Activated T-helper 1 cell treated with Interleukin-2 at 50 U/mL for 16 hours (primary cell): ENCODE measurements at regions not wholly inside any gene's neighbourhood (a gene's known extent, or its start where the extent isn't known, plus 50 kb on each side); places are given as distances from the start of the nearest gene placed in this dataset.
"Not testable (repeated sequence)": the region's sequence is repeated elsewhere in the genome, so short reads cannot be mapped to it uniquely, and the experiment has no call there.

Experiments
- DNase-seq: peaks from one replicate; pipeline ENCODE4 v3.0.0-alpha.2; 2020; ENCODE audit warnings: low read depth

DNA sequence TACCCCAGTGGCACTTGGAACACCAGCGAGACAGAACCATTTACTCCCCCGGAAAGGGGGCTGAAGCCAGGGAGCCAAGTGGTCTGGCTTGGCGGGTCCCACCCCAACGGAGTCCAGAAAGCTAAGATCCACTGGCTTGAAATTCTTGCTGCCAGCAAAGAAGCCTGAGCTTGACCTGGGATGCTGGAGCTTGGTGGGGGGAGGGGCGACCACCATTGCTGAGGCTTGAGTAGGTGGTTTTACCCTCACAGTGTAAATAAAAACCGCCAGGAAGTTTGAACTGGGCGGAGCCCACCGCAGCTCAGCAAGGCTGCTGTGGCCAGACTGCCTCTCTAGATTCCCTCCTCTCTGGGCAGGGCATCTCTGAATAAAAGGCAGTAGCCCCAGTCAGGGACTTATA, 62.8 kb downstream of the RPS24 start:
- not testable (repeated sequence) for DNase-seq

DNA sequence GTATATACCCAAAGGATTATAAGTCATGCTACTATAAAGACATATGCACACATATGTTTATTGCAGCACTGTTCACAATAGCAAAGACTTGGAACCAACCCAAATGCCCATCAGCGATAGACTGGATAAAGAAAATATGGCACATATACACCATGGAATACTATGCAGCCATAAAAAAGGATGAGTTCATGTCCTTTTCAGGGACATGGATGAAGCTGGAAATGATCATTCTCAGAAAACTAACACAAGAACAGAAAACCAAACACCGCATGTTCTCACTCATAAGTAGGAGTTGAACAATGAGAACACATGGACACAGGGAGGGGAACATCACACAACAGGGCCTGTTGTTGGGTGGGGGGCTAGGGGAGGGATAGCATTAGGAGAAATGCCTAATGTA, 68.9 kb downstream of the RPS24 start:
- DNase-seq: not testable (repeated sequence)

DNA sequence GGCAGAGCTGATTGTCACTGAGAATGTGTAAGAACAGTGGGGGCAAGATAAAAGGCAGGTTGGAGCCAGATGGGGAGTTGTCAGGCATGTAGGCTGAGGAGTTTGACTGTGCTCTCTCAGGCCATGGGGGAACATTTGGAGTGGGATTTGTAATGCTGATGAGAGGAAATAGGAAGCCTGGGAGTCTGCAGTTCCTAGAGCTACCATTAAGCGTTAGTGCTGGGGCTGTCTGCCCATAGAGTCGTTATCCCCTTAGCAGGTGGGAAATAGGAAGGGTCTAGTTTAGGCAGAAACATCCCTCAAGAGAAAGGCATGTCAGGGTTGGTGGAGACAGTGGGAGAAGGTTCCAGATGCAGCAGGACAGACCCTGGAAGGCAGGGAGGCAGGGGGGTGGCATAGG, 75.5 kb downstream of the RPS24 start:
- DNase-seq: no peak

DNA sequence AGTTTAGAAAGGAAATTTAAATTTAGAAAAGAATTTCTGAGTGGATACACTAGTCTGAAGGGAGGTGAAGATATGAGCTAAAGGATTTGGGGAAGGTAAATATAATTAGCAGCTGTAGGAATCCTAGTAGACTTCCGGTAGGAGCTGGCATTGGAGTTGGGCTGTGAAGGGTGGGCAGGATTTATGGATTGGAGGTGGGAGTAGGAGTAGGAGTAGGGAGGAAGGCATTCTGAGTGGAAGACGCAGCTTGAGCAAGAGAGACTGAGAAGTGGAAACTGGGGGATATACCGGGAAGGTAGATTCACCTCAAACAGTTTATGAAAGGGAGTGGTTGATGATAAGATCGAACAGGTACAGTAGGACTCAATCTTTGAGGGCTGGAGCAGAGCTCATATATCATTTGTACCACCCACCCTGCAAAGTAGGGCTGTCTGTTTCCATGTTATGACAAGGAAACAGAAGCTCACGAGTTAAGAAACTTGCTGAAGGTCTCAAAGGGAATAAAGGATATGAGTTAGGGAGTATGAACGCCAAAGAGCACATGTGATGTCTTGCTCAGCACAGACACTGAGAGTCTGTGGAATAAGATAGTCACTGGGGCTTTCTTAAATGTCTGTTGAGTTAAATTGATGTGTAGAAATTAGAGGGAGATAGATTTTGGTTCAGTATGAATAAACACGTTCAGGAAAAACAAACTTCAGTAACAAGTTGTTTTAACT, 81.6 kb downstream of the RPS24 start:
- no peak for DNase-seq

DNA sequence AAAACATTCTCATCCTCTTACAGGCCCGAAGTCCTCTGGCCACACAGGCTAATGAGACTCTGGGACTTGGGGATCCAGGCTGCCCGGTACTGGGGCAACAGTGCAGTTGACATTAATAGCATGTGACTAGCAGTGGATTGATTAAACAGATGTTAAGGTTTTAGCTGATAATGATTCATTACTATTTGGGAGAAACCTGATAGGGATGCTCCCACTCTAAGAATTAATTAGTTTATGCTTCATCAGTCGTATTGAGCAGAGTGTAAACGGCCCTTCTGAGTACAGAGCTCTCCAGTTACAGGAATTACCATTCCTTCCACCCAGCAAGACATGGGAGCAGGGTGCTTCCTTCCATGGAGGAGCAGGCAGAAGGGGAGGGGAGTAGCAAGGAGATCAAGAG, 82.7 kb downstream of the RPS24 start:
- DNase-seq: no peak

DNA sequence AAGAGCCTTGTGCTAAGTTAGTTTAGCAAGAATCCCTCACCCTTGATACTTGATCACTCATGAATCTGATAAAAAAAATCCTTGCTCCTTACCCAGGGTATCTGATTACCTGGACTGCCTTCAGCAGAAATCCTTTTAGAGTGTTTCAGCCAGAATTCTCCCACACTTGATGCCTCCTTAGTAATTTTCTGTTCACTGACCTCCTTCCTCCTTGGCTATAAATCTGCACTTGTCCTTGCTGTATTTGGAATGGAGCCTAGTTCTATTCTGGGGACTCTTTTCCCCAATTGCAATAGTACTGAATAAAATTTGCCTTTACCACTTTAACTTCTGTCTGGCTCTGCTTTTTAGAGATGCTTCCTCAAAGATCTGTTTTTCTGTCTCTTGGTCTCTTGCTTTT, 84.9 kb downstream of the RPS24 start:
- DNase-seq: no peak

DNA sequence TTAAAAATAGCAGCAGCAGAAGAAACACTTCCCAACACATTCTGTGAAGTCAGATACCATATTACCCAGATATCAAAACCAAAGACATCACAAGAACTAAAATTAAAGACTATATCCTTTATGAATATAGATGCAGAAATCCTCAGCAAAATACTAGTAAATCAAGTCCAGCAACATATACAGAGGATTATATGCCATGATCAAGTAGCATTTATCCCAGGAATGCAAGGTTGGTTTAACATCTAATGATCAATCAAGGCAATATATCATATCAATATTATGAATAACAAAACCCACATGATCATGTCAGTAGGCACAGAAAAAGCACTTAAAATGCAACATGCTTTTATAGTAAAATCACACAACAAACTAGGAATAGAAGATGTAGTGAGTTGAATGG, 88.1 kb downstream of the RPS24 start:
- DNase-seq: no peak

DNA sequence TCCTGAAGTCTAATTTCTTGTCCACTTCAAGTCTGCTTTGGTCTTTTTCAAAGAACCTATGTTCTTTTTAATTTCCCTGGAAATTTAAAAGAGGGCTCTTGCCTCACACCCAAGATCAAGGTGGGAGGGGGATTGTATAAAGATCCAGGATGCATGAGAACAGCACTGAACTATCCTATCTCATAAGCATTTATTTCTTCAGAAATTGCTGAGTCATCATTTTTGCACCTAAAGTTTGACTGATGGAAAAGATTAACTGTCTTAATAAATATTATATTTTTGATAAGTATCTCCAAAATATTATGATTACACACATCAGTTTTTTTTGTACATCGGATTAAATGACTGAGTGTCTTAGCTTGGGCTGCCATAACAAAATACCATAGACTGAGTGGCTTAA, 90.5 kb downstream of the RPS24 start:
- DNase-seq: no peak

DNA sequence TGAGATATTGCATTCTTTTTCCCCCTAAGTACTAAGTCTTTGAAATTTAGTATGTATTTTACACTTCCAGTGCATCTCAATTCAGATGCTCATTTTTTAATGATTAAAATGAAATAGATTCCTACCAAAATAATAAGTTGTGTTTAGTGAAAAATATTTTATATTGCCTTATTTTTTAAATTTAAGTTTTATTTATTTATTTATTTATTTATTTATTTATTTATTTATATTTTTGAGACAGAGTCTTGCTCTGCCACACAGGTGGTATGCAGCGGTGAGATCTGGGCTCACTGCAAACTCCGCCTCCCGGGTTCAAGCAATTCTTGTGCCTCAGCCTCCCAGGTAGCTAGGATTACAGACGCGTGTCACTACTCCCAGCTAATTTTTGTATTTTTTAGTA, 95.5 kb downstream of the RPS24 start:
- DNase-seq: no peak

DNA sequence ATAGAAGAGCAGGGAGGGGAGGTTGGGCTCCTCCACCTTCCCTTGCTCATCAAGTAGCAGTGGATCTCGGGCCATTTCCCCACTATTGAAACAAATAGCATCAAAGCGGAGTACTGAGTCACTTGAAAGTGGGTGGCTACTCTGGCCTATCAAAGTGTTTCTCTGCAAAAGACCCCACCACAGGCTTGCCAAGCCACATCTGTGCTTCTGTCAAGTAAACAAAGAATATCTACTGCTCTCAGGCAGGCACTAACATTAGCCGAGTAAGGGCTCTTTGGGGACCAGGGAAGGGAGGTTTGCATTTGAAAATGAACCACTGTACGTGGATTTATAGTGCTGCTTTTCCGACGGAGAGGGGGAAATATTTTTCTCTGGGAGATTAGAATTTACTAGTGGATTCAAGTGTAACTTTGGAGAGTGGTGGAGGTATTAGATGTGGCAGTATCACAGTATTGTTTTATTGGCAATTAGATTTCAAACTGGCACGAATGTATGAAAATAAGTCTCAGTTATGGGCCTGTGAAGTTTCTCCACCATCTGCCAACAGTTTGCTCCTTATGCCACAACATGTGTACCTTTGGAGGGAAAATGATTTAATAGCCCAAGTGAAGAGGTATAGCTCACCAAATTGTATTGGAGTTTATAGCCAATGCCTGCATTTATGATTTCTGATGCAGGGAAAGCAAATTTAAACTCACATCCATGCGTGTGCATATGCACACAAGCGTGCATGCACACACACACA, 97.5 kb downstream of the RPS24 start:
- no peak for DNase-seq

DNA sequence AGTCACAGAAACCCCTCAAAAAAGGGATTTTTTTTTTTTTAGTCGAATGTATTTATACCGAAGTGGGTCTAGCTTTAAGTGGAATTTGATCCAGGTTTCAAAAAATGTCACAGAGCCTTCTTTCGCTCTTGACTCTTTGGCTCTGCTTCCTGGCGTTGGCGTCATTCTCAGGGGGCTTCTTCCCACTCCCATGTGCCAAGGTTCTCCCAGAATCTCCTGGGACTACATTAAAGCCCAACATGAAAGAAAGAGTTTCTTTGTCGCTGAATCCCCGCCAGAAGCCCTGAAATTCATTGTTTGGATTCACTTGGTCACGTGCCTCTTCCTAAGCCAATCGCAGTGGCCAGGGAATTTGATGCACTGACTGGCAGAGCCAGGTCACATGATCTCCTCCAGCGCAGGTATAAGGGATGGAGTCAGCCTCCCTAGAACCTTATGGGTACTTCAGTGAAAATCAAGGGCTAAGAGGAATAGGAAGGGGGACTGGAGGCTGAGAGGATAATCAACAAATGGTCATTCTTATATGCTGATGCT, 101.2 kb downstream of the RPS24 start:
- no peak for DNase-seq

DNA sequence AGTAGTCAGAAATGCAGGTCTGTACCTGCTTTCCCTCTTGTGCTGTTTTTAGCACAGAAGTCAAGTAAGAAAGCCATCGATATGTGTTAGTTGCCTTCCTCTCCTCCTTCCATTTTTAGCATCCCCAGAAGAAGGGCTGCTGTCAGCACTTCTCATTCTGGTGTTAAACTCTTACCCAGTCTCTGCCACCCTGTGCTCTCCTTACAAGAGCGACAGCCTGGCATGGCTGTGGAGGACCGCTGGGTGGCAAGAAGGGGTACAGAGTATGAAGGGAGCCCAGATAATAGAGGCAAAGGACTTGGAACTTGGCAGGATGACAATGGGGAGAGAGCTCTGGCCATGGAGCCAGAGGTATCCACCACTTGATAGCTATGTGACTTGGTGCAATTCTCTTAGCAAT, 103.5 kb downstream of the RPS24 start:
- no peak for DNase-seq

DNA sequence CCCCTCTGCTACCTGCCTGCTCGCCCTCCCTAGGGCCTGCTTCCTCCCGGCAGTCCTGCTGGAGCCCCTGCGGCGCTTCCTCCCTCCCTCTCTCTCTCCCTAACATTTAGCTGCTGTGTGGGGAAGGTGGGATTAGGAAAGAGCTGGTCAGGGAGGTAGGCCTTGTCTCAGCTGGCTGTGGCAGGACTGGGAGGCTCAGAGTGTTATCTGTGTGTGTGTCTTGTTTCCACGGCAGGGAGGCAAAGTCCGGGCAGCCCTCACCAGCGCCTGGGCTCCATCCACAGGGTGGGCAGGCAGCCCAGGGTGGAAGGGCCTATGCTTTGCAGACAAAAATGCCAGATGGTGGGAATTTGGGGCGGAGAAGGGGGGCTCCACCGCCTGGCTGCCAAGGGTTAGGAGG, 105.7 kb downstream of the RPS24 start:
- DNase-seq: no peak

DNA sequence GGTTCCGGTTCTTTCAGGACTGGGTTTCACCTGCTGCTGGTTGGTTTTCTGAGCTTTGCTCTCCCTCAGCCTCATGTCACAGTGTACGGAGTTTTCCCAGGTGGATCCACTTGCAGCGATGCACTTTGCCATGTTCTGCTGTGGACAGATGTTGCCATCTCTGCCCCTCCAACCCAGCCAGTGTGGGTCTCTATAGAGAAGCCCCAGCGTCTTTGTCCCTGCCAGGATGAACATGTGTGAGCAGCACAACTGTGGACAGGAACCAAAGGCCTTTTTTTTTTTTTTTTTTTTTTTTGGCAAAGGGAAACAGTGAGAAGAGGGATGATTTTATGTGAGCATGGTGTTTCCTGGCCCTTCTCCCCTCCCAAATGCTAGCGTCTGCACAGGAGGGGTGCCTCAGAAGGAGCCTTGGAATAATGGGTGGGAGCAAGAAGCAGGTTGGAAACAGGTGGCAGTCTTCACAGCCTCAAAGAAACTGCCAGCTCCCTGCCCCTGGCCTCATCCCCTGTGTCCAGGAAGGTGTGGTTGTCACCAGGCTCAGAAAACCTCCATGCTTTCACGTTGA, 106.5 kb downstream of the RPS24 start:
- no peak for DNase-seq

DNA sequence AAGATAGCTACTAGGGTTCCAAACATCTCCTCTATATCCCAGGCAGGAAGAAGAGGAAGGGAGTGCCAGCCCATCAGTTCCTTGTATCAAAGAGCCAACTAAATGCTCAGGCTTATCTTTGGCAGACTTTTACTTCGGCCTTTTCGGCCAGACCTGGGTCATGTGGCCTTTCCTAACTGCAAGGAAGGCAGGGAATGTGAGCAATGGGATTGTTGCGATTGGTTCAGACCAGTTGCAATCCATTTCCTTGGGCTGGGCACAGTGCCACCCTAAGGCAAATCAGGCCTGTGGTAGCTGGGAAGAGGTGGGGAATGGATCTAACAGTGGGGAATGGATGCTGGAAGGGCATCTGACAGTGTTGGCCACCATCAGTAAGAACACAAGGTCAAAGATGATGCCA, 109.9 kb downstream of the RPS24 start:
- no peak for DNase-seq

DNA sequence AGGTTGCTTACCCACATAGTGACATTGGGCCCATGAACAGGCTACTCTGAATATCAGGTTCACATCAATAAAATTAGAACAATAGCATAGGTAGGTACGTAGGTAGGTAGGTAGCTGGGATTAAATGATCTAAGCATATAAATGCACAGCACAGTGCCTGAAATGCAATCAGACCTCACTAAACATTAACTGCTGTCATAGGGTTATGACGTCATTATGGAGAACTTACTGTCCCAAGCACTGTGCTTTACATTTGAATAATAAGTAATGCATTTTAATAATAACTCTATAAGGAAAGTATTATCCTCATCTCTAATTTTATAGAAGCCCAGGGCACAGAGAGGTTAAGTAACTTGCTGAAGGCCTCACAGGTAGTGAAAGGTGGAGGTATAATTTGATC, 112.5 kb downstream of the RPS24 start:
- DNase-seq: no peak

DNA sequence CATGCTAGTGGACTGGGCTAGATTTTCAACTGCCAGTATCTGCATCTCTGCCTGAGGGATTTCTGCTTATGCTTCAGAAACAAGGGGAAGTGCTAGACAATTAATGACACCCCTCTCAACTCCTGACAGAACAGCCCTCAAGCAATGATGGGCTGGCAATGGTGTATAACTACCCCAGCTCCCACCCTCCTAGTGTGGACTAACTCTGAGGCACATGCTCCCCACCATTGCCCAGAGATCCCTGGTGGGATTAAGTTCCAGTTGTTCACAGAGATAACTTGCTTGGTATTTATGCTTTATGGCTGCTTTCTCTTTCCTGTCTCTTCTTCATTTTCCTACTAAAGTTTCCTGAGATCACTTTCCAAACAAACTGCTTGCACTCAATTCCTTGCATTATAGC, 113.5 kb downstream of the RPS24 start:
- DNase-seq: no peak

DNA sequence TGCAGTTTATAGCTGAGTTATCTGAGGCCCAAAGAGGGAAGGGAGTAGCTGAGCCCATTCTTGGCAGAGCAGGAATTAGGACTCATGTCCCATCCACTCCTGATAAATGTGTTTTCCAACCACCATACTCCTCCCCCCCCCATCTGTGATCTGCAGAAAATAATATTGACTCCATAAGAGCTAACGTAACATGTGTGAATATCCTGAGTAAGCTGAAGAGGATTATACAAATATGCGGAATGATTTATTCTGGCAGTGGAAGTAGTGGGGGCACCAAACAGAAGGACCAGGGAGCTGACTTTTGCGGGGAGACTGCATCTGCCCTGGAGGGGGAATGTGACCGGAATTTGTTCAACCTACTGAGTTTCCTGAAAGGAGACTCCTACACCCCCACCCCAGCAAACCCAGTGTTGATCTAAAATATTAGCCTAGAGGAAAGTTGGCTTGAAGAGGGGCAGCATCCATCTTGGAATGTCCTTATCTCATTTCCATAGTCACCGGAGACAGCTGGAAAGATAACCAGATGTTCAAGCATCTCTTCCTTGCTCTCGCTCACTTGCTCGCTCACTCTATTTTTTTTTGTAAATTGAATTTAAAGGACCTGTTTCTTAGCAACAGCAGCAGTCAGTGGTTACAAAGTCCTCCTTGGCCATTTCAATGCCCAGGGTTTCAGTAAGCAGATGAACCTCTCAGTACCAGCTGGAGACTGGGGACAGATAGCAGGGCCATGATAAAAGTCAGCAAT, 114.7 kb downstream of the RPS24 start:
- no peak for DNase-seq

DNA sequence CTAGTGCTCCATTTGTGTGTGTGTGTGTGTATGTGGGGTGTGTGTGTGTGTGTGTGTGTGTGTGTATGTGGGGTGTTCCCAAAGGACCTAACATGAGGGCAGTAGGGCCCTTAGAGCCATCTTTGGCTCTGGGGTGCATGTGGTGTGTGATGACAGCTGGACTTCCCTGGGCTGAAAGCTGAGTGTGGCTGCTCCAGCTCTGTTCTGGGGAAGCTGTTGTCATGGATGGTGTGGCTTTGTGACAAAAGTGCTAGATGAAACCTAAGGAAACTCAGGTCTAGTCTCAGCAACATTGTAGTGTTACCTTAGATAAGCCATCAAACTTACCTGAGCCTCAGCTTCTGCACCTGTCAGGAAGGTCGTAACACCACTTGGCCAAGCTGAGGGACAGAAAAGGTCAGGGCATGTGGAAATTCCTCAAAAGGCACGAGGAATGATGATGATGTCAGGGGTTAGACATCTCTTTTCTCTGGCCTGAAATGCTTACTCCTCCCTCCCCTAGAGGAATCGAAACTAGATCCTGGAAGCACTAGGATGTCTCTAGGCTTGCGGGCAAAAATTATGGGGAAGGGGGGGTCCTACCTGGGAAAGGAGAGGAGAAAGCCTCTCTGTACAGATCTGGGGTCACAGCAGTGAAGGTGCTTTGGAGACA, 115.4 kb downstream of the RPS24 start:
- DNase-seq: no peak

DNA sequence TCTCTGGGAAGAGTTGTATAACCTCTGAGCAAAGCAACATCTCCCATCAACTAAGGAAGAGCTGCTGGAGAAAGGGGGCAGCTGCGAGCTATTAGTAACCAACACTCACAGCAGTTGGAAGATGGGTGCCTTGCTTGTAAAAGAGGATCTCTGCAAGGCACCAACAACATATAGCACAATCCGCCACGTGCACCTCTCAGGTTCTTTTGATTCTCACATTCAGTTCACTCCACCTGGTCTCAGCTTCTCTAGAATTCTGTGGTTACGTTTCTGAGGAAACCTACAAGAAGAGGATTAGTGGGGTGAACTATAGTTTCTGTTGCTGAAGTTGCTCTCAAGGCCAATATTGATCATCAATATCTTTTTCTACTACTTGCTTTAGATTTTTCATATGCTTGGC, 117.1 kb downstream of the RPS24 start:
- no peak for DNase-seq

DNA sequence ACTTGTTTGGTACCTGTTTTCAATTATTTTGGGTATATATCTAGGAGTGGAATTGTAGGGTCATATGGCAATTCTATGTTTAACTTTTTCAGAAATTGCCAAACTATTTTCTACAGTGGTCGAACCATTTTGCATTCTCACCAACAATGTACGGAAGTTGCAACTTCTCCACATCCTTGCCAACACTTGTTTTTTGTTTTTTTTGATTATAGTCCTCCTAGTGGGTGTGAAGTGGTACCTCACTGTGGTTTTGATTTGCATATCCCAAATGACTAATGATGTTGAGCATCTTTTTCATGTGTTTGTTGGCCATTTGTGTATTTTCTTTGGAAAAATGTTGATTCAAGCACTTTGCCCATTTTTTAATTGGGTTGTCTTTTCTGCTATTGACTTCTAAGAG, 122.1 kb downstream of the RPS24 start:
- DNase-seq: no peak

DNA sequence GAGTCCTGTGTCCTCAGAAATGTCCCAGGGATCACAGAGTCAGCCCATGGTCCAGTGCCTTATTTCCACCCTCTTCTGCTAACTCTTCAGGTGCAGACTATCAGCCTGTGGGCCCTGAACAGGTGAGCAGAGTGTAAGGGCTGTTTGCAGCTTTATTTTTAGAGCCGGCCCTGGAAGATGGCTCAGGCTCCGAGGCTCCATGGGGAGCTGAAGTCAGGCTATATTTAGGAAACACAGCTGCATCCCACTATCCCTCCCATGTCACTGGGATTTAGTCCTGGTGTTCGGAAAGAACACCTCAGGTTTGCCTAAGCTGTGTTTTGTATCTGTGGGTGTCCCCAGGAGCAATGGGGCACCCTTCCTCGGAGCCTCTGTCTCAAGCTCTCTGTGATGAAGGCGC, 126.9 kb downstream of the RPS24 start:
- DNase-seq: no peak
